BJ (cell line): ENCODE measurements at regions not wholly inside any gene's neighbourhood (a gene's known extent, or its start where the extent isn't known, plus 50 kb on each side); places are given as distances from the start of the nearest gene placed in this dataset.
A peak's percentile ranks its signal among the peaks of the same experiment; 100 is the strongest.

Experiments used
- CTCF ChIA-PET: fragments of 350-600 bp; formaldehyde crosslinking; extraction: SDS; loops from one replicate; lab custom pipeline; 2021; ENCODE audit warnings: antibody characterized with exemption, inconsistent platforms; lab: Yijun Ruan, JAX
- POLR2A ChIA-PET: fragments of 300-600 bp; sonication (Branson Sonifier 250); formaldehyde crosslinking; extraction: SDS; loops from one replicate; lab custom pipeline; 2021; ENCODE audit warnings: antibody characterized with exemption; lab: Charles Lee
- DNase-seq: peaks from one replicate; pipeline ENCODE4 v3.0.0-alpha.2; 2011; ENCODE audit warnings: low read depth
- H3K27me3 ChIP-seq: 2 replicates; pipeline ENCODE4 v1.6.0; 2011; ENCODE audit warnings: low read length; ENCODE audit not compliant: control insufficient read depth, insufficient read depth
- H3K36me3 ChIP-seq: 2 replicates; pipeline ENCODE4 v1.5.1; 2011; ENCODE audit warnings: low read length; ENCODE audit not compliant: control insufficient read depth, insufficient read depth
- H3K4me3 ChIP-seq: 2 replicates; pipeline ENCODE4 v1.5.1; 2011; ENCODE audit warnings: low read depth, mild to moderate bottlenecking, control low read depth, low read length
- TF ChIP-seq, protein P1 (sequence below): IDR thresholded peaks from 2 replicates; pipeline ENCODE4 v1.5.1; 2011; ENCODE audit warnings: low read depth, mild to moderate bottlenecking, control low read depth, inconsistent platforms, low read length, moderate library complexity; ENCODE audit not compliant: insufficient read depth

DNA sequence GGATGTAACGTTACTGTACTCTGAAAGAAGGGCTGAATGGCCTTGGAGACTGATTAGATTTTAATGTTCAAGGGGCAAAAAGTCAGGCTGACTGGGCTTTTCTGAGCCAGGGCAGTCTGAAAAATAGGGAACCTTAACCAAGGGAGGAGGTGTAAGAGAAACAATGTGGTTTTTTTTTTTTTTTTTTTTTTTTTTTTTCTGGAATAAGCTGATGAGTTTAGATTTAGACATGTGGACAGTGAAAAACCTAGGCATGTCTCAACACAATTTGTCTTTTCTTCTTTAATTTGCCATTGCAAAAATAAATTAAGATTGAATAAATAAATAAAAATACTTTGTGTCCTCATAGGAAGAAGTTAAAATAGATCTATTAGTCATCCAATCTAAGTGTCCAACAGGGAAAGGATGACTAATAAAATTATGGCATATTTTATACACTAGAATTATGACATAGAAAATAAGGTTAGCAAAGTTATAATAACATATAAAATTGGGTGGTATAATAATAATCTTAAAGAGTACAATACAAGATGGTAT lies 237.6 kb upstream of the TRIB2 start:
- H3K36me3 ChIP-seq, result no peaks in the 10 kb centered on the region
- ChIA-PET POLR2A (no interaction called here), CTCF (no interaction called here)
- TF ChIP-seq, protein P1, sequence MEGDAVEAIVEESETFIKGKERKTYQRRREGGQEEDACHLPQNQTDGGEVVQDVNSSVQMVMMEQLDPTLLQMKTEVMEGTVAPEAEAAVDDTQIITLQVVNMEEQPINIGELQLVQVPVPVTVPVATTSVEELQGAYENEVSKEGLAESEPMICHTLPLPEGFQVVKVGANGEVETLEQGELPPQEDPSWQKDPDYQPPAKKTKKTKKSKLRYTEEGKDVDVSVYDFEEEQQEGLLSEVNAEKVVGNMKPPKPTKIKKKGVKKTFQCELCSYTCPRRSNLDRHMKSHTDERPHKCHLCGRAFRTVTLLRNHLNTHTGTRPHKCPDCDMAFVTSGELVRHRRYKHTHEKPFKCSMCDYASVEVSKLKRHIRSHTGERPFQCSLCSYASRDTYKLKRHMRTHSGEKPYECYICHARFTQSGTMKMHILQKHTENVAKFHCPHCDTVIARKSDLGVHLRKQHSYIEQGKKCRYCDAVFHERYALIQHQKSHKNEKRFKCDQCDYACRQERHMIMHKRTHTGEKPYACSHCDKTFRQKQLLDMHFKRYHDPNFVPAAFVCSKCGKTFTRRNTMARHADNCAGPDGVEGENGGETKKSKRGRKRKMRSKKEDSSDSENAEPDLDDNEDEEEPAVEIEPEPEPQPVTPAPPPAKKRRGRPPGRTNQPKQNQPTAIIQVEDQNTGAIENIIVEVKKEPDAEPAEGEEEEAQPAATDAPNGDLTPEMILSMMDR, result no peak
- no peaks in the 10 kb centered on the region for H3K27me3 ChIP-seq
- no peak for DNase-seq
- no peak overlapping the region for H3K4me3 ChIP-seq

DNA sequence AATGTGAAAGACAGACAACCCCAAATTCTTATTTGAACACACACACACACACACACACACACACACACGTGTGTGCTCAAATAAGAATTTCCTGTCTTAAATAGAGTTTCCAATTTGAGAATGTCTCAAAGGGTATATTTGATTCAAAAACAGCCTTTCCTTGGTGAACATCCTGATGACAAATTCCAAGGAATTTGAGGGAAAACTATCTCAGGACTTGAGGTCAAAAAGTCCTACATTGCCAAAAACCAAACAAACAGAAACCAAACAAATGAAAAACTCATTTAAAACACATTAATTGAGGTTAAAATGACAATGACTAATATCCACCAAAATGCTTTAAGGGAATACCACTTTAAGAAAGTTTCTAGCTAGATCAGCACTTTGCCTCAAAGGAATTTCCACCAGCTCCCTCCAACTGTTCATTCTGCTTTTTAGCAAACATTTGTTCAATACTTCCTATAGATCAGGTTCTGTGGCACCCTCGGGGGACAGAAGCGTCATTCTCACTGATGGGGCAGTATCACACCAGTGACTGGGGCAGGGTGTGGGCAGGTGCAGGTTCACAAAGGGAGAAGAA lies 232.1 kb upstream of the TRIB2 start:
- peak; percentile 46 for DNase-seq
- no peak overlapping the region for H3K4me3 ChIP-seq
- 0 out of 2 replicates have a peak, but pooled peaks cover 1% of the 10 kb centered on the region for H3K27me3 ChIP-seq
- ChIA-PET POLR2A (no interaction called here), CTCF (no interaction called here)
- TF ChIP-seq, protein P1, result no peak
- no peaks in the 10 kb centered on the region for H3K36me3 ChIP-seq

DNA sequence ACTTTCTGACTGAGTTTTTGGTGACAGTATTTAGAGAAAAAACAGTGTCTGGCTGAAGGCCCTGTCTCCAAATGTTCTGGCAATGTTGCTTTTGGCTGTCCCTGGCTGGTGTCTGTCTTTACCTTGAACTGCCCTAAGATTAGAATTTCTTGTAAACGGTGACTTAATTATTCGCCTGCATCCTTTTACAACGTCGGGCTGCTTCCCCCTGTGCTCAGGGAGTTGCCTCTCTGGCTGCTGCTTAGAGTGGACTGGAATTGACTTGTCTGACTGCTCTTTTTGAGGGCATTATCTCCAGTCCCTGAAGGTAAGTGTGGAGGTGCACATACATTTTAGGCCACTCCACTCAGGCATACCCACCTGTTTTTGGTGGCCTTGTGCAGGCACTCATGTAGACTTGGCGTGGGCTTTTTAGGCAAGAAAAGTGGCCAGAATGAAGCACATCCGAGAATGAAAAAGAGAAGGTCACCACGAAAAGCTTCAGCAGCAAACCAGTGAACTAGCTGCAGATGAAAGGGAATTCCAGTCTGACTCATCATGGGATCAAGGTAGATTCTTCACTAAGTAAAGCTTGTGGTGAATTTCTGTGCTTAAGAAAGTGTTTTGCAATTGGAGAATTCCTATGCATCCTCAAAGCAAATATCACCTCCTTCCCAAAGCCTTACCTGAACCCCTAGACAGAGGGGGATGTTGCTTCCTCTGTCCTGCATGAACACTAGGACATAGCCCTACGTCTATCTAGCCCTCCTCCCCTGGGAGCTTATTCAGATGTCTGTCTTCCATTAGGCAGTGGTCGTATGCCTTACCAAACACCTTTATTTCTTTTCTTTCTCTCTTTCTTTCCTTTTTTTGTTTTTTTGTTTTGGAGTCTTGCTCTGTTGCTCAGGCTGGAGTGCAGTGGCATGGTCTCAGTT lies 230.3 kb upstream of the TRIB2 start:
- 0 out of 2 replicates have a peak, but pooled peaks cover 1% of the 10 kb centered on the region for H3K27me3 ChIP-seq
- H3K36me3 ChIP-seq, result no peaks in the 10 kb centered on the region
- POLR2A ChIA-PET, result interaction anchor here (0.6 kb wide), 1 partner anchor 13 kb away, joined by 3 read pairs; no protein-coding TSS in a partner anchor
- no peak for DNase-seq
- TF ChIP-seq, protein P1, result no peak
- CTCF ChIA-PET, result no interaction called here
- H3K4me3 ChIP-seq, result no peak overlapping the region

DNA sequence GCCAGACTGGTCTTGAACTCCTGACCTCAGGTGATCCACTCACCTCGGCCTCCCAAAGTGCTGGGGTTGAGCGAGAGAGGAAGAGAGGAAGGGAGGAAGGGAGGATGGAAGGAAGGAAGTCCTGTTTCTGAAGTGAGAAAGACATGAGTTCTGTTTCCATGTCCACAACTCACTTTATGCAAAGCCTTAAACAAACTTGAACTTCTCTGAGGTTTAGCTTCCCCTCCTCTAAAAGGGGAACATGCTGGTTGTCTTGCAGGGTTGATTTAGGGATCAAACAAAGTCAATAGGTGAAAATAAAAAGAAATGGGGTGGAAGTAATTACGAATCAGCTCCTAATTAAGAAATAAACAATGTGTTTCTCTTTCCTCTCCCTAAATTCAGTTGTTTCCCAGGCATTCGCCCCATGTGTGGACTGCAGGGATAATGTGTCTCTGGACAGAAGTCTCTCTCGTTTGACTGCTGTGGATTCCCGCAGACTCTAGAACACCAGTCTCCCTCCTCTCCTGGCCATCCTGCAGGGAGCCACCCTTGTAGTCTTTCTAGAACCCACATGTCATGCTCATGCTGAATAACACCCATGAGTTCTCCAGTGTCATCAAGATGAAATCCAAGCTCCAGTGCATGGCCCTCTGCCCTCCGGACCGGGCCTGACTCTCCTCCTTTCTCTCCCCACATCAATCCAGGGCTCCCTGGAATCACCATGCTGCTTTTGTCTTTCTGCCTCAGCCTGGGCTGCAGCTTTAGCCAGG lies 229.3 kb upstream of the TRIB2 start:
- Histone ChIP-seq H3K4me3 (no peak overlapping the region), H3K36me3 (no peaks in the 10 kb centered on the region), H3K27me3 (0 out of 2 replicates have a peak, but pooled peaks cover 1% of the 10 kb centered on the region)
- DNase-seq, result no peak
- ChIA-PET POLR2A (interaction anchor here (0.6 kb wide), 1 partner anchor 12 kb away, joined by 3 read pairs; no protein-coding TSS in a partner anchor), CTCF (interaction anchor here (1.3 kb wide), 1 partner anchor 10 kb away, joined by 4 read pairs; no protein-coding TSS in a partner anchor)
- TF ChIP-seq, protein P1, result no peak
